Effector memory CD4-positive, alpha-beta T cell (primary cell): ENCODE measurements at regions not wholly inside any gene's neighbourhood (a gene's known extent, or its start where the extent isn't known, plus 50 kb on each side); places are given as distances from the start of the nearest gene placed in this dataset.

Experiments
- DNase-seq, 3 donors: peaks; one replicate each; pipeline ENCODE4 v3.0.0-alpha.2; 2020
- H3K27ac ChIP-seq: 2 replicates; pipeline ENCODE4 v1.7.0; 2013; ENCODE audit warnings: mild to moderate bottlenecking, low read length, moderate library complexity; ENCODE audit not compliant: insufficient read depth, poor library complexity, severe bottlenecking
- H3K27me3 ChIP-seq: replicated peaks from 2 replicates; pipeline ENCODE4 v1.7.0; 2013; ENCODE audit warnings: mild to moderate bottlenecking, low read length; ENCODE audit not compliant: insufficient read depth, control insufficient read depth, poor library complexity, severe bottlenecking
- H3K36me3 ChIP-seq: 2 replicates; pipeline ENCODE4 v1.7.0; 2013; ENCODE audit warnings: mild to moderate bottlenecking, low read length, moderate library complexity; ENCODE audit not compliant: control insufficient read depth, insufficient read depth
- H3K4me1 ChIP-seq: 2 replicates; pipeline ENCODE4 v1.7.0; 2013; ENCODE audit warnings: low read length, mild to moderate bottlenecking; ENCODE audit not compliant: control insufficient read depth, insufficient read depth, poor library complexity, severe bottlenecking
- H3K4me3 ChIP-seq: 2 replicates; pipeline ENCODE4 v1.7.0; 2013; ENCODE audit warnings: low read length, low read depth, mild to moderate bottlenecking; ENCODE audit not compliant: insufficient read depth, poor library complexity, severe bottlenecking
- H3K9me3 ChIP-seq: 2 replicates; pipeline ENCODE4 v1.7.0; 2013; ENCODE audit warnings: mild to moderate bottlenecking, low read length, moderate library complexity; ENCODE audit not compliant: control insufficient read depth

DNA sequence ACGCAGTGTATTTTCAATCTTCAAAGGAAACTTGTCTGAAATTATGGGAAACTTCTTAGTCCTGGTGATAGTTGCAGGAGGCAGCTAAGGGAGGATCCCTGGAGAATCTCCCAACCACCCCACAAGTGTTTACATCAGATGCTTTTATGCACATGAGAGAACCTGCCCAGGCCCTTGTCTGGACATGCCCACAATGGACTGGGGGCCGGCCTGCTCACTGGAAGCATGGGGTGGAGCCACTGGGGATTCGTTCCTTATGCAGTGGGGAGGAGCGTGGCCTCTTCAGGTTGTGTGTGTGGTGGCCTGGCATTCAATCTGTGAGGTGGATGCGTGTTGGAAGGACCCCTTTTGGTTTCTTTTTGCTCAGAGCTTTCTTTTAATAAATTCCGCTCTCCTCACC lies 398.7 kb upstream of the PPP1R2C start:
- Histone ChIP-seq H3K27ac (no peak overlapping the region), H3K36me3 (no peaks in the 10 kb centered on the region), H3K4me3 (no peak overlapping the region), H3K4me1 (no peaks in the 10 kb centered on the region), H3K27me3 (no peaks in the 10 kb centered on the region), H3K9me3 (no peaks in the 10 kb centered on the region)
- DNase-seq, result no peak

DNA sequence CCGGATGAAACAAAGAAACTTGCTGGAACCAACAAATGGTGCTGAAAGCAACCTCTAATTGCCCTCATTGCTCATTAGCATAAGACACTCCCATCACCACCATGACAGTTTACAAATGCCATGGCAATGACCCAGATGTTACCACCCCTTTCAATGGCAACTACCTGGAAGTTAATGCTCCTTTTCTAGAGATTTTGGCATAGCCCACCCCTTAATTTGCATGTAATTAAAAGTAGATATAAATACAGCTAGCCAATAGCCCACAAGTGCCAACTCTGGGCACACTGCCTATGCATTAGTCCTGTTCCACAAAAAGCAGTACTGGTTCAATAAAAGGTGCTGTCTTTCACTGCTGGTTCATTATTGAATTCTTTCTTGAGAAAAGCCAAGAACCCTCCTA lies 410.3 kb upstream of the PPP1R2C start:
- H3K27me3 ChIP-seq, result no peaks in the 10 kb centered on the region
- DNase-seq, result no peak
- H3K36me3 ChIP-seq, result no peaks in the 10 kb centered on the region
- H3K4me3 ChIP-seq, result no peak overlapping the region
- no peak overlapping the region for H3K27ac ChIP-seq
- H3K4me1 ChIP-seq, result no peaks in the 10 kb centered on the region
- no peaks in the 10 kb centered on the region for H3K9me3 ChIP-seq

DNA sequence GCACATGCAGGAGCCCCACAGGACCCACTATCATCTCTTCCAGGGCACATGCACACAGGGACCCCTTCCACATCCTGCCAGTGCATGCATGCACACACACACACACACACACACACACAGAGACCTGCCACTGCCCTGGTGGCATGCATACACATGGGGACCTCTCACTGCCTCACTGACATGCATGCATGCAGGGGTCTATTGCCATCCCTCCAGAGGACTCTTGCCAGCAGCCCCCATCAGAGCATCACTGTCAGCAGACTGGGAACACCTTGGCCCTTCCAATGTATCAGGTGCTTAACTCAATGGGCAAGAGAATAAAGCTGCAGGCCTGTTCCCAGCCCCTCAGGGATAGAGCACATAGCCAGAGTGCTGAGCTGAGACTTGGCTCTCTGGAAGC lies 433.6 kb upstream of the PPP1R2C start:
- Histone ChIP-seq H3K27me3 (no peaks in the 10 kb centered on the region), H3K4me3 (no peak overlapping the region), H3K27ac (no peak overlapping the region), H3K9me3 (no peaks in the 10 kb centered on the region), H3K4me1 (no peaks in the 10 kb centered on the region), H3K36me3 (no peaks in the 10 kb centered on the region)
- no peak for DNase-seq

DNA sequence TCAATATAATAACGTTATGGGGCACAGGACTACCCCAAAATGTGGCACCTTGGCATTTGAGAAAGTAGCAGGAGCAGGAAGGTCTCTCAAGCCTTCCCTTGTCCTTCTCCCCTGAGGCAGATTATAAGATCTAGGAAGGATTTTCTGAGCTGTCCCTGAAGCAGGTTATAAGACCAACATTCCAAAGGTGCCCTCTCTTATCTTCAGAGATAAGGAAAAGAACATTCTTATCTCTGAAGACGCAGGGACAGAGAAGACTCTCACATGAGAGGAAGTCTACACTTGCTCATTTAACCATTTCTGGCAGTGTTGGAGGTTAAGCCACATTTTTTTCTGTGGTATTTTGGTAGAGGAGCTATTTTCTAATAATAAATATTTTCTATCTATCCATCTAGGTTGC lies 437.9 kb upstream of the MAOA start:
- Histone ChIP-seq H3K27ac (no peak overlapping the region), H3K4me3 (no peak overlapping the region), H3K36me3 (no peaks in the 10 kb centered on the region), H3K9me3 (no peaks in the 10 kb centered on the region), H3K27me3 (no peaks in the 10 kb centered on the region), H3K4me1 (no peaks in the 10 kb centered on the region)
- no peak for DNase-seq

- H3K27ac ChIP-seq, result no peak overlapping the region
- no peaks in the 10 kb centered on the region for H3K9me3 ChIP-seq
- no peak for DNase-seq
- H3K36me3 ChIP-seq, result no peaks in the 10 kb centered on the region
- no peak overlapping the region for H3K4me3 ChIP-seq
- H3K27me3 ChIP-seq, result no peaks in the 10 kb centered on the region
- no peaks in the 10 kb centered on the region for H3K4me1 ChIP-seq
Observed at GRCh38 chrX:43224496-43224895, 431.6 kb upstream of the MAOA start.

DNA sequence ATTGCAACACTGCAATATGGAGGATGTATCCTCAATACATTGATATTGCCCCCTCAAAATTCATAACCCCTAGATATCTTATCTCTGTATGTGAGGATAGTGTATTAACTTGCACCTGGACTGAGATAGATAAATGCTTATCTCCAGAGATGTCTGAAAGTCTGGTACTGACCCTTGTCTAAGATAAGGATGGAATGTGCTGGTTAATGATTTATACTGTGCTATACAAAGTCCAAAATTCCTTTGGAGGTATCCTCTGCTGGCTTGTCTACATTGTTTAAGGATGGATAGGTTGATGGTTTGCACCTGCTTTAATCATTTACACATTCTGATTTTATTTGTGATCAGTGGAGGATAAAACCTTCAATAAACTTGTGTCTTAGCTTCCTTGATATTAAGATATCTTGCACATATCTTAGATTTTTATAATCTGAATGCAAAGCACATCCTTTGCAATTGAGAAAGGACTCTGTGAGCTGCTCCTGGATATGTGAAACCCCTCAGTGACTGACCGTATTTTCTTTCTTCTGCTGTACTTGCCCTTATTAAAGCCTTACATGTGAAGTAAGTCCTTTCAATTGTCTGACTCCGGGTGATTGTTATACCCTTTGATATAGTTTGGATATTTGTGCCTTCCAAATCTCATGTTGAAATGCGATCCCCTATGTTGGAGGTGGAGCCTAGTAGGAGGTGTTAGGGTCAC lies 430.3 kb upstream of the MAOA start:
- Histone ChIP-seq H3K27ac (no peak overlapping the region), H3K27me3 (no peaks in the 10 kb centered on the region), H3K9me3 (no peaks in the 10 kb centered on the region), H3K4me3 (no peak overlapping the region), H3K36me3 (no peaks in the 10 kb centered on the region), H3K4me1 (no peaks in the 10 kb centered on the region)
- no peak for DNase-seq

DNA sequence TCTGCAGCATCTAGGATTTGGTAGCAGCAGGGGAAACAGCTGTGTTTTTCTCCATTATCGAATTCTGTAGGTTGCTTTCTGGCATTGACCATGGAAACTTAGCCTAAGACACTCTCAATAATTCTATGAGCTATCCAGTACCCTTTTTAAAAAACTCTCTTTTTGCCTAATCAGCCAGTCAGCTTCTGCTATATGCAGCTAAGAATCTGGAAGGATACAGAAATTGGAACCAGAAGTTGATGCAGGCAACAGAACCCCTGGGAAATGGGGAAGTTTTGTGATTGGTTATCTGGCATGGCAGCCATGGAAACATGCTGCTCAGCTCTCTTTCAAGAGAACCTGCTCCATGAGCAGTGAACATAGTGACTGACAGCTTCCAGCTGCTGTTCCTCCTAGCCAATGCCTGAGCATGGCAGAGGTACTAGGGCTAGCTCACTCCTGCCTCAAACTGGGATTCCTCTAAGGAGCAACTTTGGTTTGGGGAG lies 417.6 kb upstream of the MAOA start:
- no peak for DNase-seq

GRCh38 chrX:43239356-43239755 lies 416.7 kb upstream of the MAOA start:
- Histone ChIP-seq H3K9me3 (no peaks in the 10 kb centered on the region), H3K27ac (no peak overlapping the region), H3K4me1 (no peaks in the 10 kb centered on the region), H3K36me3 (no peaks in the 10 kb centered on the region), H3K4me3 (no peak overlapping the region), H3K27me3 (no peaks in the 10 kb centered on the region)
- DNase-seq, result no peak

More for the DNA sequence above, 417.6 kb upstream of the MAOA start:
- no peaks in the 10 kb centered on the region for H3K4me1 ChIP-seq
- H3K27me3 ChIP-seq, result no peaks in the 10 kb centered on the region
- H3K9me3 ChIP-seq, result no peaks in the 10 kb centered on the region
- H3K36me3 ChIP-seq, result no peaks in the 10 kb centered on the region
- no peak overlapping the region for H3K27ac ChIP-seq
- no peak overlapping the region for H3K4me3 ChIP-seq

- Histone ChIP-seq H3K36me3 (no peaks in the 10 kb centered on the region), H3K4me3 (no peak overlapping the region), H3K4me1 (no peaks in the 10 kb centered on the region), H3K27me3 (no peaks in the 10 kb centered on the region), H3K9me3 (no peaks in the 10 kb centered on the region), H3K27ac (no peak overlapping the region)
- no peak for DNase-seq
Observed at GRCh38 chrX:43255596-43255995, 400.5 kb upstream of the MAOA start.

GRCh38 chrX:43266487-43266886 lies 389.6 kb upstream of the MAOA start:
- no peak overlapping the region for H3K27ac ChIP-seq
- no peak overlapping the region for H3K4me3 ChIP-seq
- H3K27me3 ChIP-seq, result no peaks in the 10 kb centered on the region
- H3K9me3 ChIP-seq, result no peaks in the 10 kb centered on the region
- no peaks in the 10 kb centered on the region for H3K4me1 ChIP-seq
- DNase-seq, result no peak
- H3K36me3 ChIP-seq, result no peaks in the 10 kb centered on the region
